Thoracic aorta (tissue), 2 donors: ENCODE measurements at regions not wholly inside any gene's neighbourhood (a gene's known extent, or its start where the extent isn't known, plus 50 kb on each side); places are given as distances from the start of the nearest gene placed in this dataset.

Experiments used
- ATAC-seq: fragments of 150-250 bp; one replicate; pipeline ENCODE4 v1.8.0; 2017; ENCODE audit warnings: low read depth; ENCODE audit not compliant: insufficient number of reproducible peaks, low FRiP score
- DNase-seq: peaks from one replicate; pipeline ENCODE4 v3.0.0-alpha.2; 2020; ENCODE audit warnings: low spot score
- H3K27ac ChIP-seq, 2 donors: fragments of 200-600 bp; sonication (generic); 1 replicate in 1 of 2; 2 replicates in 1 of 2; pipeline ENCODE4 v1.5.1; 2016; ENCODE audit warnings: mild to moderate bottlenecking in 2 of 2, moderate library complexity in 2 of 2
- H3K27me3 ChIP-seq: fragments of 200-600 bp; sonication (generic); replicated peaks from 2 replicates; pipeline ENCODE4 v1.6.0; 2016; ENCODE audit warnings: mild to moderate bottlenecking; ENCODE audit not compliant: insufficient read depth
- H3K36me3 ChIP-seq: fragments of 200-600 bp; sonication (generic); one replicate; pipeline ENCODE4 v1.5.1; 2016
- H3K4me1 ChIP-seq, 2 donors: fragments of 200-600 bp; sonication (generic); 1 replicate in 1 of 2; 2 replicates in 1 of 2; pipeline versions ENCODE4 v1.5.1 to v1.6.0; 2016; ENCODE audit warnings: low read depth in 2 of 2, mild to moderate bottlenecking in 1 of 2; ENCODE audit not compliant: control insufficient read depth in 1 of 2
- H3K4me3 ChIP-seq: fragments of 200-600 bp; sonication (generic); 2 replicates; pipeline ENCODE4 v1.5.1; 2016; ENCODE audit warnings: mild to moderate bottlenecking
- H3K9me3 ChIP-seq: fragments of 200-600 bp; sonication (generic); 2 replicates; pipeline ENCODE4 v1.5.1; 2016
- CTCF ChIP-seq: fragments of 200-600 bp; sonication (generic); IDR thresholded peaks from one replicate; pipeline ENCODE4 v1.5.1; 2019; ENCODE audit warnings: antibody characterized with exemption

- TF ChIP-seq CTCF, result no peak
- H3K4me1 ChIP-seq, result peaks cover 0 to 9% of the 10 kb centered on the region in 2 donors
- DNase-seq (no peak), ATAC-seq (no peak)
- H3K4me3 ChIP-seq, result no peak overlapping the region
- H3K27me3 ChIP-seq, result no peaks in the 10 kb centered on the region
- H3K9me3 ChIP-seq, result no peaks in the 10 kb centered on the region
- no peak overlapping the region for H3K27ac ChIP-seq
- H3K36me3 ChIP-seq, result no peaks in the 10 kb centered on the region
Observed at GRCh38 chr20:57811374-57812020, 101.7 kb upstream of the PMEPA1 start.

GRCh38 chr20:57810511-57811373 is 100.9 kb upstream of the PMEPA1 start:
- Histone ChIP-seq H3K27ac (no peak overlapping the region), H3K4me3 (no peak overlapping the region), H3K27me3 (no peaks in the 10 kb centered on the region), H3K9me3 (no peaks in the 10 kb centered on the region), H3K4me1 (peaks cover 0 to 2% of the 10 kb centered on the region in 2 donors), H3K36me3 (no peaks in the 10 kb centered on the region)
- ATAC-seq (no peak), DNase-seq (no peak)
- no peak for TF ChIP-seq CTCF

GRCh38 chr20:57809661-57810172 is 99.9 kb upstream of the PMEPA1 start:
- DNase-seq, result no peak

GRCh38 chr20:57809149-57809548 is 99.3 kb upstream of the PMEPA1 start:
- H3K9me3 ChIP-seq, result no peaks in the 10 kb centered on the region
- ATAC-seq (no peak), DNase-seq (no peak)
- no peaks in the 10 kb centered on the region for H3K27me3 ChIP-seq
- no peak for TF ChIP-seq CTCF
- no peaks in the 10 kb centered on the region for H3K4me1 ChIP-seq
- no peak overlapping the region for H3K27ac ChIP-seq
- no peaks in the 10 kb centered on the region for H3K36me3 ChIP-seq
- H3K4me3 ChIP-seq, result no peak overlapping the region

More at GRCh38 chr20:57809661-57810172, 99.9 kb upstream of the PMEPA1 start:
- TF ChIP-seq CTCF, result no peak
- Histone ChIP-seq H3K4me3 (no peak overlapping the region), H3K9me3 (no peaks in the 10 kb centered on the region), H3K36me3 (no peaks in the 10 kb centered on the region), H3K4me1 (no peaks in the 10 kb centered on the region), H3K27me3 (no peaks in the 10 kb centered on the region), H3K27ac (no peak overlapping the region)
- no peak for ATAC-seq
